HG03442 (cell line): ENCODE measurements at regions not wholly inside any gene's neighbourhood (a gene's known extent, or its start where the extent isn't known, plus 50 kb on each side); places are given as distances from the start of the nearest gene placed in this dataset.
"Not testable (repeated sequence)": the region's sequence is repeated elsewhere in the genome, so short reads cannot be mapped to it uniquely, and the experiment has no call there.

Source experiments
- ATAC-seq: cut with Tn5 transposase; IDR thresholded peaks from one replicate; pipeline ENCODE4 v1.9.1; 2021; ENCODE audit warnings: mild to moderate bottlenecking, moderate library complexity; ENCODE audit not compliant: unreplicated experiment

- no peak for ATAC-seq
Measured at GRCh38 chr9:103601287-103601686, 492.8 kb upstream of the SMC2 start.

- not testable (repeated sequence) for ATAC-seq
Measured at GRCh38 chr9:103611950-103612349, 482.2 kb upstream of the SMC2 start.

GRCh38 chr9:103615994-103616393 is 478.1 kb upstream of the SMC2 start:
- ATAC-seq, result no peak

GRCh38 chr9:103617046-103617445 is 477.1 kb upstream of the SMC2 start:
- no peak for ATAC-seq

- no peak for ATAC-seq
Measured at GRCh38 chr9:103625161-103625804, 468.8 kb upstream of the SMC2 start.

- no peak for ATAC-seq
Measured at GRCh38 chr9:103627731-103628130, 466.4 kb upstream of the SMC2 start.

- ATAC-seq, result no peak
Measured at GRCh38 chr9:103649086-103649485, 445.0 kb upstream of the SMC2 start.

GRCh38 chr9:103658156-103658555 is 436.0 kb upstream of the SMC2 start:
- no peak for ATAC-seq

GRCh38 chr9:103660830-103661229 is 433.3 kb upstream of the SMC2 start:
- ATAC-seq, result no peak

- no peak for ATAC-seq
Measured at GRCh38 chr9:103661663-103662062, 432.4 kb upstream of the SMC2 start.

- ATAC-seq, result no peak
Measured at GRCh38 chr9:103669296-103669695, 424.8 kb upstream of the SMC2 start.

GRCh38 chr9:103674271-103674670 is 419.8 kb upstream of the SMC2 start:
- no peak for ATAC-seq

GRCh38 chr9:103680581-103680980 is 413.5 kb upstream of the SMC2 start:
- no peak for ATAC-seq

GRCh38 chr9:103681435-103681834 is 412.7 kb upstream of the SMC2 start:
- no peak for ATAC-seq

GRCh38 chr9:103700195-103700962 is 393.7 kb upstream of the SMC2 start:
- no peak for ATAC-seq

- ATAC-seq, result no peak
Measured at GRCh38 chr9:103702572-103702971, 391.5 kb upstream of the SMC2 start.

- ATAC-seq, result no peak
Measured at GRCh38 chr9:103707181-103707580, 386.9 kb upstream of the SMC2 start.

- ATAC-seq, result no peak
Measured at GRCh38 chr9:103709366-103709765, 384.7 kb upstream of the SMC2 start.

- no peak for ATAC-seq
Measured at GRCh38 chr9:103713631-103714030, 380.5 kb upstream of the SMC2 start.

GRCh38 chr9:103714992-103715391 is 379.1 kb upstream of the SMC2 start:
- no peak for ATAC-seq

- ATAC-seq, result no peak
Measured at GRCh38 chr9:103721056-103721455, 373.1 kb upstream of the SMC2 start.

GRCh38 chr9:103730866-103731265 is 363.2 kb upstream of the SMC2 start:
- no peak for ATAC-seq

- no peak for ATAC-seq
Measured at GRCh38 chr9:103731541-103731940, 362.6 kb upstream of the SMC2 start.
